Limb (tissue), 2 donors: ENCODE measurements at regions not wholly inside any gene's neighbourhood (a gene's known extent, or its start where the extent isn't known, plus 50 kb on each side); places are given as distances from the start of the nearest gene placed in this dataset.
"Not testable (repeated sequence)": the region's sequence is repeated elsewhere in the genome, so short reads cannot be mapped to it uniquely, and the experiment has no call there.

Source experiments
- DNase-seq, 2 donors: peaks; one replicate each; pipeline ENCODE4 v3.0.0-alpha.2; 2016; ENCODE audit errors: extremely low spot score in 2 of 2

DNA sequence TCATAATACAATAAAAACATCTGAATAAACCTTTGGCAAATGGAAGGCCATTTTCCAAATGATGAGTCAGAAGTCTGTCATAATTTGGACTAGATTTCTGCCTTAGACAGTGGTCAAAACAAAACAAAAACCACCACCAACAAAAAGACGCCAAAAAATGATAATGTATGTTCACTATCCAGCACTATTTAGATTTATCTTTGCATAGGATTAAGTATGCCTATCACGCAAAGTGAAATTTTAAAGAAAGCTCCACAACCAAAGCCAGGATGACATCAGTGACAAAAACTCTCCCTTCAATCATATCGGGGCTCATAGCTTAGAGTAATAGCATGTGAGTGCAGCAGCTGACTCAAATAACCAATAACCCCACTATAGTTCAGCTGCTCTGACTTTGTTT is 201.9 kb downstream of the MOXD1 start:
- DNase-seq: no peak

DNA sequence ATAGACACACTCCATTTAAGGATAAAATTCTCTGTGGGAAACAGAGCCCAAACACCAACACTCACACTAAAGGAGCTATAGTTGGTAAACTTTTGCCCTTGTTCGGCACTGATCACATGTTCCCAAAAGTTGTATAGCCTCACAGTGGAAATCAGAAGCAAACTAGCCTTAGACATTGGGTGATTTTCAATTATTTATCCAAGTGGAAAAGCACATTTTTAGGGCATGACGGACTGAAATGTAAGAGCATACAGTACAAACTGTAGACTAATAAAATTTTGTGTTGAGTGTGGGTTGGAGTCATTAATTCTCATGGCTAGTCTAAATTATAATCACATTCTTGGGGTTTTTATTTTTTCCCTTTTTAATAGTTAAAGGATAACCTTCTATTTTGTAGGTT is 202.4 kb downstream of the MOXD1 start:
- no peak for DNase-seq

DNA sequence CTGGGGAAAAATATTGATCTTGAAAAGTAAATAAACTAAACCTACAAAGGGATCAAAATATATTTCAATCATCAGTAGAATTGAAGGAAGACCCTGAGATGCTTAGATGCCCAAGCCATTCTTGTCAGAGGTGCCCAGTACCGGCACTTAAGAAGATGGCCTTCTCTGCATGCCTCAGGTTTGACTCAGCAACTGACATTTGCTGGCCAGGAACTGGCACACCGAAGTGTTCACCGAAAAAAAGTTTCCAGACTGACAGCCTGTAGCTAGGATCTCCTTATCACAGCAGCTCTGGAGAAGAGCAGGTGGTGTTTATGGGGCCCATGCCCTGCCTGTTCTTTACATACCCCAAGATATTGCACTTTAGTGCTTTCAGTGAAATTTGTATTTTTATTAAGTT is 203.2 kb downstream of the MOXD1 start:
- DNase-seq: no peak

DNA sequence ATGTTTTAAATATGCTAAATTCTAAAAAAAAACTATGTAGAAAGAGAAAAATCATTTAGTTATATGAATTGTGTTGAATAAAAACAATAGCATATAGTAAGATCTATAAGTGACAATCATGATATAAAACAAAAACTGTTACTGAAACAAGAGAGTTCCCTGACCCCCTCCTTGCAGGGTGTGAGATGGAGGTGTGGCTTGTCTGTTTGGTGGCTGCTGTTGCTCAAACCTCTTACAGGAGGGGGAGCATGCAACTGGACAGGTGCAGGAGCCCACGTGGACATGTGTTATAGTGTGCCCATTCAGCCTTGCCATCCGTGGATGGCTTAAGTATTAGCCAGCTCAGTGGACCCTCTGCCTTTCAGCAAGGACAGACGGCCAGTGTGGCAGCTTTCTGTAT is 206.7 kb downstream of the MOXD1 start:
- no peak for DNase-seq

DNA sequence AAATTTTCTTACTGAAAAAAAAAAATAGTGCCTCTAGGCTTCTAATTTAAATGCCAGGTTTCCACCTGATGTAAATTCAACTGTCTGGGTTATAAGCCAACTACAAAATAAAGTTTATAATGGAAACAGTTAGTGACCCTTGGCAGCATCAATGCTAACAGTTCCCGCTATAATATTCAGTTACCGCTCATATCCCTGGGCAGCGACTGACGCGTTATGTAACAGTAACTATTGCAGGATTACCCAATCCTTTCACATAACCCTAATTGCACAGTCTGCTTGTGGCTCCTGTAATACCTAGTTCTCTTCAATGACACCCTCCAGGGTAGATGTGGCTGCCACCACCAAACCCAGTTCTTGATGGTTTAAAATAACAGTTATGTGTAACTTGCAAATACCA is 208.6 kb downstream of the MOXD1 start:
- DNase-seq: peak in 1 of 2 donors; percentile 30

DNA sequence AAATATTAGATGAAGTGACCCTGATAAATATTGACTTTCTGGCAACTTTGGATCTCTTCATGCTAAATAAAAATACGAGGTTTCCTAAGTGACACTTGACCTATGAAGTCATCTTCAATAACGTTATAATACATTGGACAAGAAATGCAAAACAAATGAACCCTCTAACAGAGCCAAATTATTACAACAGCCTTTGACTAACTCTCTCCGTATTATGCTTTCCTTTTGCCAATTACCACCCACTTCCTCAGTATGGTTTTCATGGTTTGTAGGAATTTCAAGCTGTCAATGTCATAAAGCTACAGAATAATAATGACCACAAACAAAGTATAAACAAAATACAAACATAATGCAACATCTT is 210.5 kb downstream of the MOXD1 start:
- DNase-seq: no peak

DNA sequence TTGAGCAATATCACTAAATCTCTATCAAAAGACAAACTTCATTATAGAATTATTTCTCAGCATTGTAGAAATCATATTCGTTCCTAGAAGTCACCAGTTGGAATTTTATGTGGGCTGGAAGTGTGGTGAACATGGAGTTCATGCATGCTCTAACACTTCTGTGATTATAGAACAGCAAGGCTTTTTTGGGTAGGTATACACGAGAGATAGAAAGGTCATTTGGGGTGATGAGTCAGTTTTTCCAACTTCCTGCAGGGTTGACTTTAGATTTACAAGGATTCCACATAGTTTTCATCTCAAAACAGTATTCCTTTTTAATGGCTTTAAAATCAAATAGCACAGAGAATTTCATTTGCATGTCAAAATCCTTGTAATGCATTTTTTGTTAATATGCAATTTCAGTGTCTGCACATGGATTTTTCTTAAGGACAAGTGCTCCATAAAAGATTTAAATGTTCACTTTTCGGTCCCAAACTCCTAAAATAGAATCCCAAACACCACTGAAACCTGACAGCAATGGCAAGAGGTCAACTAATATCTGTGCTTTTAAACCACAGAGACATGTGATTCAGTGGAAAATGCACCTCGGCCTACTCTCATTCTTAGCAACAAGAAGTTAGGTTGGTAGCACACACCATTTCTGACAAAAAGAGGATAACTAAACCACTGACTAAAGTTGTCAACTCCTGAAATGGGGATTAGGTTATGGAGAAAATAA is 211.0 kb downstream of the MOXD1 start:
- DNase-seq: no peak

DNA sequence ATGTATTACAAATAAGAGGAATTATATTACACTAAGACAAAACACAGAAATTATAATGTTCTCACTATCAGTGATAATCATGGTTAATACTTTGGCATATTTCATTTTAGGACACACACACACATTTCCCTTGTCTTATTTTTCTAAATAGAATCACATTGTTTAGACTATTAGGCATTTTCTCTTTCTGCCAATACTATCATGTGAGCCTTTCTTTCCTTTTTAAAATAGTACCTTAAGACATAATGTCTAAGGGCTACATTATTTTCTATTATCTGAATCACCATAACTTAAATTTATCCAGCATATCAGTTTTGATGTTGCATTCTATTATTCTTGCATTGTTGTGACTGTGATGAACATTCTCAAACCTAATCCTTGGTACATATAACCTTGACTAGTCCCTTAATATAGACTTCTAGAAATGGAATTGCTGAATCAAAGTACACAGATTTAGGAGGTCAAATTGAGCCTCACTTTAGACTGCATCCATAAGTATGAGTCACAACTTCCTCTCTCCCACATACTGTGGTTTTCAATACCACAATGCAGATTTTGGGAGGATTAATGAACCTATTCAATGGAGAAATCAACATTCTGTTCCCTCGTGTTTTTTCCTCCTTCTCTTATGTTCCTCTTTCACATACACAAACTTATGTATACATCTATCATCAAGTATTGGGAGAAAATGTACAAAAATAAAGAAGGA is 212.6 kb downstream of the MOXD1 start:
- no peak for DNase-seq

DNA sequence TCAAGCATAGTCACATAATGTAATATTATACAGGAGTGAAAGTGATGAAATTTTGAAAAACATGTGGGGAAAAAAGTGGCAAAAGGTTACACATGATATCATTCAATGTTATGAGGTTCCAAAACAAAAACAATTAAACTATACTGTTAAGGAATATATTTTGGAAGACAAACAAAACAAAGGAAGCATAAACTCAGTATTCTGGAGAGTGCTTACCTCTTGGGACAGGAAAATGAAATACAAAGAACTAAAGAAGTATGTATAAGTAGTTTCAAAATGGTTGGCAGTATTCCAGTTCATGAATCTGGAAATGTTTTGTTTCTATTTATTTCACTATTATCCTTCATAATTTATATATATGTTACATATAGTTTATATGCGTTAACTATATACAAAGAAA is 213.5 kb downstream of the MOXD1 start:
- DNase-seq: peak in 1 of 2 donors; percentile 69

DNA sequence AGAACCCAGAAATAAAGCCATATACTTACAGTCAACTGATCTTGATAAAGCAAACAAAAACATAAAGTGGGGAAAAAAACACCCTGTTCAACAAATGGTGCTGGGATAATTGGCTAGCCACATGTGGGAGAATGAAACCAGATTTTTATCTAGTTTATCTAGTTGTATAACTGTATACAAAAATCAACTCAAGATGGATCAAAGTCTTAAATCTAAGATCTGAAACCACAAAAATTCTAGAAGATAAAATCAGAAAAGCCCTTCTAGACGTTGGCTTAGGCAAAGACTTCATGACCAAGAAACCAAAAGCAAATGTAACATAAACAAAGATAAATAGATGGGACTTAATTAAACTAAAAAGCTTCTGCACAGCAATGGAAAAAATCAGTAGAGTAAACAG is 216.3 kb downstream of the MOXD1 start:
- not testable (repeated sequence) for DNase-seq

DNA sequence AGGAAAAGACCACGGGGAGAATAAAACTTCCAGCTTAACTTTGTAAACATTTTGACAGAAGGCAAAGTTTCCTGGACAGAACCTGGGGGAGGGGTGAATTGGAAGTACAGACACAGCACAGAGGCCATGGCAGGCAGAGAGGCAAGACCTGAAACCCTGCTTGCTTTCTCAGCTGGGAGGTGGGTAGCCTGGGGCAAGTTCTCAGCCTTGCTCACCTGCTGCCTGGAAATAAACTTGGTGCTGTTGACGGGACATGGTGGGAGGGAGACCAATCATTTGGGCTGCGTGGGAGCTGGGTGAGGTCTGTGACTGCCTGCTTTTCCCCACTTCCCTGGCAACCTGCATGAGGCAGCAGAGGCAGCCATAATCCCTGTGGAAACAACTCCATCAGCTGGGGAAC is 221.3 kb downstream of the MOXD1 start:
- no peak for DNase-seq

DNA sequence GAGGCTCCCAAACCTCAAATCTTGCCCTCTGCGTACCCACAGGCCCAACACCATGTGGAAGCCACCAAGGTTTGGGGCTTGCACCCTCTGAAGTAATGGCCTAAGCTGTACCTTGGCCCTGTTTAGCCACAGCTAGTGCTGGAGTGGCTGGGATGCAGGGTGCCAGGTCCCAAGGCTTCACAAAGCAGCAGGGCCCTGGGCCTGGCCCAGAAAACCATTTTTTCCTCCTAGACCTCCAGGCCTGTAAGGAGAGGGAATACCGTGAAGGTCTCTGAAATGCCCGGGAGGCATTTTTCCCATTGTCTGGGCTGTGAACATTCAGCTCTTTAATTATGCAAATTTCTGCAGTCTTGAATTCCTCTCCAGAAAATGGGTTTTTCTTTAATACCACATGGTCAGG is 223.7 kb upstream of the CCN2 start:
- no peak for DNase-seq

DNA sequence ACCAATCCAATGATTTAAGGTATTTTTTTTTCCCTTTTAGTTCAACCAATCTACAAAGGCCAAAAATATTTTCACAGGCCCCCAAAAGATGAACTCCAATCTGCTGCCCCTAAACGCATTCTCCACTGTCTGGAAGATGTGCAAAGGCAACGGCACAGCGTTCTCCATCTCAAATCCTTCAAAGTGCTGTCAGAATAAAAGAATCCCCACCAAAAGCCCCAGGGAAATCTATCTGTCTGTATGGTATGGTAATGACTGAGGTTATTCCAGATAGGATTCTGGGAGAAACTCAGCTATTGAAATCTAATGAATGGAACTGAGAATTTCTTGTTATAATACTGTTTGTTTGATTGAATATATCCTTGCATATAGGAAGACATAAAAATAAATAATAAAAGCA is 217.8 kb upstream of the CCN2 start:
- no peak for DNase-seq

DNA sequence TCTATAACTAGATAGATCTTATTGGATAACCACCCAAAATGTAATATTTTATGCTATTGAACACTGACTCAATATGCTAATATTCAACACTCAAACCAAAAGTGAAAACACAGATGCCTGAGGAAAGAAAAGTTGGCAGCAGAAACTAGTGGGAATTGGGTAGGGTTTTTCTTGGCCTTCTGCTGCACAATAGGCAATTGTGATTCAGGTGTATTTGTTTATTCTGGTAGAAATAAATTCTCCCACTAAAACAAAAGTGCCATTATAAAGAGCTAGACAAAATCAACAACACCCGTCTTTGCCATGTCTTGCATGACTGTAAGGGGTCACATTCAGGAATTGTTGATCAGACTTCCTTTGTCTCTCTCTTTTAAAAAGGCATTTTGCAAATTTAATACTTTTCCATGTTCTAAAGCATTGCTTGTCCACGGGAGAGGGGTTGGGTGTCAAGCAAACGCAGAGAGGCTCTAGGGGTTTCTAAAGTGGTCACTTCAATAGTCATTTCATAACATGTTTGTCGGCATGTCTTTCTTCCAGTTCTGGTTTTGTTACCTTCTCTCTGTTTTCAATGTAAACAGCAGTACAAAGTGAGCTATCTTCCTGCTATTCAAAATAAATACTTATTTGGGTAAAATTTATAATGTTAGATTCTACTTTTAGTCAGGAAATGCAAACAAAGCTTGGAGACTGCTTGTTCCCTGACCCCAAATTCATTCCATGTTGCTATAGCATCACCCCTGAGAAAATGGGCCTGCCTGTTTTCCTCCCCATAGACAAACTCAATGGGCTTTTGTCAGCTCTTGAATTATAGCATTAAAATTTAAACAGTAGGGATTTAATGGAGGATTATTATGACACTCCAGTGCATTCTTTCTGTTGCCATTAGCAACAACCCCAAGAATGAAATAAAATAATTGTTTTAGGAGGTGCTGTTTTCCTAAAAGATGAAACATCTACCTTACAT is 217.0 kb upstream of the CCN2 start:
- DNase-seq: no peak

DNA sequence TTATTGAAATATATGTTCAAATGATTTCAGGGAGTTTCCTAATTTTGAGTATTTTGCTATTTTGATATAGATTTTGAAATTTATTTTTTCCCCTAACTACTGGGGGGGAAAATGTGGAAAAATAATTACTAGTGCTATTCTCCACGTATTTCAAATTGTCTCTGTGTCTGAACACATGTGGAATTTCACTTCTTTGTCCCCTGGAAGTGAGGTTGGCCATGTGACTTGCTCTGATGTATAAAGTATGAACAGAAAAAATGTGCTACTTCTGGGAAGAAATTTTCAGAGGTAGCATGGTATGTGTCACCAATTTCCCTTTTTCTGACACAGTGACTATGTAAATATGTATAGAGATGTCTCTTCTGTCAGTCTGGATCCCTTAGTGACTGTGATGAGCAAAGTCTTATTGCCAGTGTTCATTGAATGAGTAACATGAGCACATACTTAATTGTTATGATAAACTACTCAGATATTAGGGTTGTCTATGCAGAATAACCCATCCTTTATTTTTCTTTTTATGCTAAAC is 215.4 kb upstream of the CCN2 start:
- DNase-seq: no peak

DNA sequence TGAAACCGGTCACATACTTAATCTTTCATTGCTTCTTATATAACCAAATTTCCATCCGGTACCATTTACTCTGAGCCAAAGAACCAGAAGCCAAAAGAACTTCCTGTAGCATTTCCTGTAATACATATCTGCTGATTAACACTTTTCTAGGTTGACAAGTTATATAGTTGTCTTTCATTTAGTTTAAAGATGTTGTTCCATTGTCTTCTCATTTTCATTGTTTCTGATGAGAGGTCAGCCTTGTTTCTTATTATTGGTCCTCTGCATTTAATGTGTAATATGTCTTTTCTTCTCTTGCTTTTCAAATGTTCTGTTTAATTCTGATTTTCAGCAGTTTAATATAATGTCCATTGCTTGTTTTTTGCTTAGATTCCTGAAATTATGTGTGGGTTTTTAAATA is 214.5 kb upstream of the CCN2 start:
- no peak for DNase-seq

DNA sequence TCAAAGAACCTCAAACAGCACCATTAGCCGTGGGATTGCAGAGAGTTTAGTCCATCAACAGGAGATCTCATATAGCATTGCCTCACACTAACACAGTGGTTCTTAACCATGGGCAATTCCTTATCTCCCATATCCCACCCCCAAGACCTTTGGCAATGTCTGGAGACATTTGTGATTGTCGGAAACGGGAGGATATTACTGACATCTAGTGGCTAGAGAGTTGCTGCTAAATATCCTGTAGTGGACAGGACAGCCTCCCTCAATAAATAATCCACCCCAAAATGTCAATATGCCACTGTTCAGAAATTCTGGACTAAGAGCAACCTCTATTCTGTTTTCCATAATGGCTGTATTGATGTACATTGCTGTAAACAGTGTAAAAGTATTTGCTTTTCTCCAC is 210.1 kb upstream of the CCN2 start:
- DNase-seq: no peak

DNA sequence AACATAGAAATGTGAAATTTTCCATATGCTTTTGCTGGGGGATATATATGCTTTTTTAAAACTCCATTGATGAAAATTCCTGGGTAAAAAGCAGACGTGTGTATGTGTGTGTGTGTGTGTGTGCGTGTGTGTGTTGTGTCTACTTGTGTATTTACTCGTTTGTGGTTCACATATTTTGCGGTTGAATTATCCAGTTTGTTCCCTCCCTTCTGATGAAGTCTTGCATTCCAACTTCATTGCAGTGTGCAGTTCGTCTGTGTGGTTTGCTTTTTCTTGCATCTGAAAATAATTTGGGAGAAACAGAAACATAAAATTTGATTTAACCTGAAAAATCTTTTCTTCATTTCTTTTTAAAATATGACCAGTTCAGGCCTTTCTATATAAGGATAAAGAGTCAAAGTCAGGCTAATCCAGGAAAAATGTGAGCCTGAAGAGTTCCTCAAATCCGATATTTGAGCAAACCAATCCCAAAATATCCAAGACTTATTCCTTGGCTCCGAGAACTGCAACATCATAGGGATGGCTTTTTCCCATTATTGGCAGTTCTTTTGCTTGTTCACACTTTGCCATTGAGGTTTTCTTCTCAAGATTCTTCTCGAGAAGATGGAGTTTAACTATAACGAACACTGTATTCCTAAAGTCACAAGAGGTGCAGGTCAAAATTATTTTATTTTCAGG is 202.2 kb upstream of the CCN2 start:
- peak in 1 of 2 donors; percentile 40 for DNase-seq

DNA sequence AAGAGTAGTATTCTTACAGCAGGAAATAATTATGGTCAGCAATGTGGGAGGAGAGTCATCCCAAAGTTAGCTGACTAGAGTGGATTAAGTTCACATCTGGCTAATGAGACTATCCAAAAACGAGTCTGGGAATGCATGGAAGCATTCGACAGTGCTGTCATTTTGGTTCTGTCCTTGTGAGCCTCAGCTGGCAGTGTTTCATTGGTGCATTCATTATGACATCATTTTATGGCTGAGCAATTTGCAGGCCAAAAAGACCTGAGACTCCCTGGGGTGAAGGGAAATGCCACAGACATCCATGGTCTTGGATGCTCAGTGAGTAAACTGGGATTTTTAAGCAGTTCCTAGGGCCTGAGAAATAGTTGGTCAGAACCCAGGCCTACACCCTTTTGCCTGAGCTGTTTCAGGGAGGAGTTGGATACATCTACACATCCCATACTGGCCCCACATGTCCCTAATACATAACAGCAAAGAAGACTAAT is 196.4 kb upstream of the CCN2 start:
- peak in 1 of 2 donors; percentile 70 for DNase-seq

DNA sequence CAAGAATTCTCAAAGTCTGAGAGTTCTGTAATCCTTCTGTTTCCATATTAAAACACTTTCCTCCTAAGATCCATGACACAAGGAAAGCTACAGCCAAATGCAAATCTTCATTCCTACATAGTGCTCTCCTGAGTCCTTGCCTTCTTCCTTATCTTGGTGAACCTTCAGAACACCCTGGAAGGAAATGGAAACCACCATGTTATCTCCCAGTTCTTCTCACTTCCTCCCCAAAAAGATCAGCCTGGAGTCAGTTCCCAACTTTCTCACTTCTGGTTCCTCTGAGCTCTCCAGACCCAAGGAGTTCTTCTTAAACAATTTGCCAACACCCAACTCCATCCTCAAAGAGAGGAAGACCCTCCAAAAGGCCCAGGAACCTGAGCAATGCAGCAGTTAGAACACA is 193.3 kb upstream of the CCN2 start:
- DNase-seq: no peak

DNA sequence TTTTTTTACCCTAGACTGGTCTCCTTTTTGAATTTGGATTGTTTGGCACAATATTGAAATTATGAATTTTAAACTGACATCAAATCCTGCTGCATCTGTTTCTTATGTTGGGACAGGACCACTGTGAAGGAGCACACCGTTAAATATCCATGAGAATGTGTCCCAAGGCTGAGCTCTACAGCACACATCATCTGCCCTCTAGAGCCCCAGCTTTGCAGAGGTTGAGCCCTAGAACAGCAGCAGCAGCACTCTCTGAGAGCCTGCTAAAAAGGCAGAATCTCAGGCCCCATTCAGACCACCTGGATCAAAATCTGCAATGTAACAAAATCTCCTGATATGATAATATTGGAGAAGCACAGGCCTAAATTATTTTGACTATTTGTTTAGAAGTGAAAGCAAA is 192.1 kb upstream of the CCN2 start:
- DNase-seq: no peak
